CD14-positive monocyte (primary cell): ENCODE measurements at regions not wholly inside any gene's neighbourhood (a gene's known extent, or its start where the extent isn't known, plus 50 kb on each side); places are given as distances from the start of the nearest gene placed in this dataset.

ENCODE experiments used
- DNase-seq, 3 donors: peaks; one replicate each; pipeline ENCODE4 v3.0.0-alpha.2; 2011 to 2022
- H2AFZ ChIP-seq: 2 replicates; pipeline ENCODE4 v1.6.0; 2012; ENCODE audit warnings: mild to moderate bottlenecking, low read depth, low read length, inconsistent platforms; ENCODE audit not compliant: insufficient read depth, poor library complexity, severe bottlenecking
- H3K27ac ChIP-seq, 2 donors: 1 replicate in 1 of 2; 2 replicates in 1 of 2; pipeline ENCODE4 v1.5.1; 2012 to 2013; ENCODE audit warnings: low read length in 2 of 2, control low read depth in 1 of 2, inconsistent platforms in 1 of 2, low read depth in 1 of 2, mild to moderate bottlenecking in 1 of 2
- H3K27me3 ChIP-seq, 2 donors: one replicate each; pipeline versions ENCODE4 v1.6.0 to v1.6.1; 2011 to 2013; ENCODE audit warnings: low read length in 2 of 2; ENCODE audit not compliant: control insufficient read depth in 2 of 2, insufficient read depth in 2 of 2
- H3K36me3 ChIP-seq, 2 donors: replicated peaks in 1 of 2; 1 replicate in 1 of 2; 2 replicates in 1 of 2; pipeline versions ENCODE4 v1.5.1 to v1.6.1; 2012 to 2013; ENCODE audit warnings: low read length in 2 of 2, control low read depth in 1 of 2, inconsistent platforms in 1 of 2, mild to moderate bottlenecking in 1 of 2; ENCODE audit not compliant: insufficient read depth in 2 of 2, control insufficient read depth in 1 of 2
- H3K4me1 ChIP-seq, 2 donors: 1 replicate in 1 of 2; 2 replicates in 1 of 2; pipeline versions ENCODE4 v1.5.1 to v1.6.1; 2012 to 2013; ENCODE audit warnings: low read length in 2 of 2, control low read depth in 1 of 2, inconsistent platforms in 1 of 2, mild to moderate bottlenecking in 1 of 2, moderate library complexity in 1 of 2; ENCODE audit not compliant: insufficient read depth in 2 of 2, control insufficient read depth in 1 of 2
- H3K4me2 ChIP-seq: replicated peaks from 2 replicates; pipeline ENCODE3; 2012; ENCODE audit warnings: low read length, moderate library complexity, mild to moderate bottlenecking; ENCODE audit not compliant: poor library complexity, severe bottlenecking; ENCODE audit errors: extremely low read depth
- H3K4me3 ChIP-seq, 3 experiments: fragments of 200-600 bp in 1 of 3; sonication (generic) in 1 of 3; replicated peaks in 1 of 3; 1 replicate in 2 of 3; 2 replicates in 1 of 3; pipeline ENCODE4 v1.5.1; 2011 to 2013; ENCODE audit warnings: low read length in 3 of 3, mild to moderate bottlenecking in 3 of 3, control low read depth in 2 of 3, low read depth in 2 of 3, inconsistent platforms in 1 of 3, moderate library complexity in 1 of 3
- H3K79me2 ChIP-seq: 2 replicates; pipeline ENCODE4 v1.6.0; 2012; ENCODE audit warnings: mild to moderate bottlenecking, control low read depth, inconsistent platforms, low read length, moderate library complexity; ENCODE audit not compliant: insufficient read depth
- H3K9ac ChIP-seq: 2 replicates; pipeline ENCODE4 v1.6.0; 2017; ENCODE audit warnings: low read length, mild to moderate bottlenecking; ENCODE audit not compliant: insufficient read depth, poor library complexity, severe bottlenecking
- H3K9me3 ChIP-seq, 2 donors: replicated peaks in 1 of 2; 1 replicate in 1 of 2; 2 replicates in 1 of 2; pipeline versions ENCODE4 v1.5.1 to v1.6.1; 2012 to 2013; ENCODE audit warnings: low read length in 2 of 2, control low read depth in 1 of 2; ENCODE audit not compliant: control insufficient read depth in 1 of 2, insufficient read depth in 1 of 2
- H4K20me1 ChIP-seq: 2 replicates; pipeline ENCODE4 v1.6.0; 2012; ENCODE audit warnings: mild to moderate bottlenecking, low read length, control low read depth, moderate library complexity; ENCODE audit not compliant: insufficient read depth
- H3K27ac Mint-ChIP-seq, 7 donors: one replicate each; pipeline ENCODE4 v1.8.0; 2020; ENCODE audit warnings: mild to moderate bottlenecking in 7 of 7, mixed read lengths in 7 of 7, moderate library complexity in 6 of 7, inconsistent platforms in 2 of 7
- H3K27me3 Mint-ChIP-seq, 3 donors: one replicate each; pipeline ENCODE4 v1.8.0; 2021 to 2022; ENCODE audit warnings: low read depth in 3 of 3, mild to moderate bottlenecking in 3 of 3, mixed read lengths in 3 of 3, moderate library complexity in 3 of 3, inconsistent platforms in 1 of 3
- H3K36me3 Mint-ChIP-seq, 2 donors: one replicate each; pipeline ENCODE4 v1.8.0; 2020; ENCODE audit warnings: mixed read lengths in 2 of 2, inconsistent platforms in 1 of 2, mild to moderate bottlenecking in 1 of 2
- H3K4me1 Mint-ChIP-seq: one replicate; pipeline ENCODE4 v1.8.0; 2020; ENCODE audit warnings: mild to moderate bottlenecking, mixed read lengths
- H3K4me3 Mint-ChIP-seq, 2 donors: one replicate each; pipeline ENCODE4 v1.8.0; 2020; ENCODE audit warnings: mild to moderate bottlenecking in 2 of 2, mixed read lengths in 2 of 2, moderate library complexity in 1 of 2
- H3K9me3 Mint-ChIP-seq, 7 donors: one replicate each; pipeline ENCODE4 v1.8.0; 2020 to 2022; ENCODE audit warnings: mixed read lengths in 7 of 7, mild to moderate bottlenecking in 6 of 7, moderate library complexity in 6 of 7, inconsistent platforms in 2 of 7
- WGBS: methylation state at CpG from one replicate; pipeline ENCODE4 v1.1.5; 2013; ENCODE audit warnings: missing lambda C conversion rate; ENCODE audit not compliant: insufficient coverage; 5-methylcytosine and 5-hydroxymethylcytosine counted together
- intact Hi-C, 2 donors: fragments of 100-400 bp; cut with micrococcal nuclease; formaldehyde crosslinking; loops; one replicate each; pipeline versions ENCODE4 v1.15.0 to v1.15.1; 2023
- TF ChIP-seq, protein P1 (sequence below): fragments of 200-600 bp; IDR thresholded peaks from one replicate; pipeline ENCODE4 v1.8.0; 2022; ENCODE audit warnings: antibody characterized with exemption, mild to moderate bottlenecking

DNA sequence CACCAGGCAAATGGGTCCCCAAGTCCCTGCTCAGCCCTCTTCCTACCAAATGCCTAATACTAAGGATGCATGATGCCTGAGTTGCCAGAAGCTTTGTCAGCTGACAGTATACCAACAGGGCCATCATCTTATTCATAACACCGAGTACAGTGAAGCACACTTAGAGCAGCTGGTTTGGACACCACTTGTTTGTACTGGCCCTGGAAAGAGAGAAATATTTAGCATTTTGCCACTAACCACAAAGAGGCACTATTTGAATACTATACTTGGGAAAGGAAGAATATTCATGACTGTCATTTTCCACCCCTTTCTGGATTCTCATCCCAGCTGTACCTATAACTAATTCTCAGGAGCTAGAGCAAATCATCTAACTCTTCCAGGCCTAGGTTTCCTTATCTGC, 364.4 kb upstream of the KIF2A start:
- H3K4me3 ChIP-seq, result no peak overlapping the region
- no peak overlapping the region for H3K4me2 ChIP-seq
- H3K9ac ChIP-seq, result no peak overlapping the region
- no peak overlapping the region for H2AFZ ChIP-seq
- no peaks in the 10 kb centered on the region for H4K20me1 ChIP-seq
- no peak for DNase-seq
- peaks cover 0 to 3% (median 2%) of the 10 kb centered on the region in 3 donors for H3K27me3 Mint-ChIP-seq
- no CpG with 5 or more reads among the region's 1 CpG for WGBS
- H3K36me3 ChIP-seq, result no peaks in the 10 kb centered on the region
- H3K4me3 Mint-ChIP-seq, result no peak overlapping the region
- intact Hi-C loops, result no loop called here
- H3K36me3 Mint-ChIP-seq, result no peaks in the 10 kb centered on the region
- no peak overlapping the region for H3K27ac ChIP-seq
- no peaks in the 10 kb centered on the region for H3K27me3 ChIP-seq
- peaks cover 0 to 3% (median 0%) of the 10 kb centered on the region in 7 donors for H3K9me3 Mint-ChIP-seq
- no peak overlapping the region for H3K27ac Mint-ChIP-seq
- H3K9me3 ChIP-seq, result no peaks in the 10 kb centered on the region
- H3K79me2 ChIP-seq, result no peaks in the 10 kb centered on the region
- TF ChIP-seq, protein P1, sequence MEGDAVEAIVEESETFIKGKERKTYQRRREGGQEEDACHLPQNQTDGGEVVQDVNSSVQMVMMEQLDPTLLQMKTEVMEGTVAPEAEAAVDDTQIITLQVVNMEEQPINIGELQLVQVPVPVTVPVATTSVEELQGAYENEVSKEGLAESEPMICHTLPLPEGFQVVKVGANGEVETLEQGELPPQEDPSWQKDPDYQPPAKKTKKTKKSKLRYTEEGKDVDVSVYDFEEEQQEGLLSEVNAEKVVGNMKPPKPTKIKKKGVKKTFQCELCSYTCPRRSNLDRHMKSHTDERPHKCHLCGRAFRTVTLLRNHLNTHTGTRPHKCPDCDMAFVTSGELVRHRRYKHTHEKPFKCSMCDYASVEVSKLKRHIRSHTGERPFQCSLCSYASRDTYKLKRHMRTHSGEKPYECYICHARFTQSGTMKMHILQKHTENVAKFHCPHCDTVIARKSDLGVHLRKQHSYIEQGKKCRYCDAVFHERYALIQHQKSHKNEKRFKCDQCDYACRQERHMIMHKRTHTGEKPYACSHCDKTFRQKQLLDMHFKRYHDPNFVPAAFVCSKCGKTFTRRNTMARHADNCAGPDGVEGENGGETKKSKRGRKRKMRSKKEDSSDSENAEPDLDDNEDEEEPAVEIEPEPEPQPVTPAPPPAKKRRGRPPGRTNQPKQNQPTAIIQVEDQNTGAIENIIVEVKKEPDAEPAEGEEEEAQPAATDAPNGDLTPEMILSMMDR, result no peak
- H3K4me1 Mint-ChIP-seq, result no peaks in the 10 kb centered on the region
- H3K4me1 ChIP-seq, result no peaks in the 10 kb centered on the region

DNA sequence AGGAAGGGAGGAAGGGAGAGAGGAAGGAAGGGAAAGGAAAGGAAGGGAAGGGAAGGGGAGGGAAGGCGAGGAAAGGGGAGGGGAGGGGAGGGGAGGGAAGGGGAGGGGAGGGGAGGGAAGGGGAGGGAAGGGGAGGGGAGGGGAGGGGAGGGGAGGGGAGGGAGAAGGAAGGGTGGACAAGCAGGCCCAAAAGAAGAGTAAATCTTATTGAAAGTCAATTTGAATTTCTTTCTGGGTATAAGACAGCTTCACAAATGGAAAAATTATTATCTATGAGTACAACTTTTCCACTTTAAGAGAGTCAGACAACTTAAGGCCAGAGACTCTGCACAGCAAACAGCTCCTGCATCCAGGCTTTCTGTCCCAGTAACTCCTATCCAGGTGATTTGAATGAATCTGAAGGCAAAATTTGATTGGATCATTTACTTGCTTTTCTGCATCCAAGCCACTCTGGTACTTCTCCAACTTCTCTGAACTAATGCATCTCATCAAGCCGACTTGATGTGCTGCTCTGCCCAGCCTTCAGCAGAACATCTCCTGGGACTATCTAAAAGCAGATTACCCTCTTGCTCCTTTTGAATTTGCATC, 363.4 kb upstream of the KIF2A start:
- Histone ChIP-seq H3K4me1 (no peaks in the 10 kb centered on the region), H3K79me2 (no peaks in the 10 kb centered on the region), H4K20me1 (no peaks in the 10 kb centered on the region), H3K9ac (no peak overlapping the region), H3K9me3 (no peaks in the 10 kb centered on the region), H3K27me3 (no peaks in the 10 kb centered on the region), H2AFZ (no peak overlapping the region), H3K4me3 (no peak overlapping the region), H3K36me3 (no peaks in the 10 kb centered on the region), H3K4me2 (no peak overlapping the region), H3K27ac (no peak overlapping the region)
- H3K4me1 Mint-ChIP-seq, result no peaks in the 10 kb centered on the region
- TF ChIP-seq, protein P1, result no peak
- 100% methylated on average over 1 of the region's 2 CpGs for WGBS
- DNase-seq, result no peak
- peaks cover 0 to 3% (median 0%) of the 10 kb centered on the region in 3 donors for H3K27me3 Mint-ChIP-seq
- H3K9me3 Mint-ChIP-seq, result peaks cover 0 to 3% (median 0%) of the 10 kb centered on the region in 7 donors
- intact Hi-C loops, result no loop called here
- H3K36me3 Mint-ChIP-seq, result no peaks in the 10 kb centered on the region
- H3K4me3 Mint-ChIP-seq, result no peak overlapping the region
- H3K27ac Mint-ChIP-seq, result no peak overlapping the region
